ENCODE measurements at regions not wholly inside any gene's neighbourhood (a gene's known extent, or its start where the extent isn't known, plus 50 kb on each side); places are given as distances from the start of the nearest gene placed in this dataset.
A peak's percentile ranks its signal among the peaks of the same experiment; 100 is the strongest.

GRCh38 chr12:85574291-85574690, 261.9 kb downstream of the RASSF9 start:
- H3K9me3 Mint-ChIP-seq (ENCODE audit: unreplicated experiment): no peaks in the 10 kb centered on the region
- H3K4me1 ChIP-seq (ENCODE audit: insufficient read depth, low read length): no peaks in the 10 kb centered on the region
- H3K4me3 Mint-ChIP-seq (ENCODE audit: unreplicated experiment): no peak overlapping the region
- H3K4me2 ChIP-seq (ENCODE audit: low read length): no peak overlapping the region
- H3K4me3 ChIP-seq (ENCODE audit: insufficient read depth, low read depth, low read length): no peak overlapping the region
- no peaks in the 10 kb centered on the region for H3K36me3 ChIP-seq (ENCODE audit: insufficient read depth, low read length)
- TF ChIP-seq CTCF (IDR thresholded peaks at IDR 0.05; ENCODE audit: insufficient read depth, low read depth, low read length) (no peak), EZH2 (IDR thresholded peaks at IDR 0.05; ENCODE audit: insufficient read depth, low read length) (no peak)
- H3K9me3 ChIP-seq (ENCODE audit: insufficient read depth, low read depth, low read length): no peaks in the 10 kb centered on the region
- no peak for DNase-seq (ENCODE audit: low read depth)
- no peak overlapping the region for H3K27ac Mint-ChIP-seq (ENCODE audit: unreplicated experiment)
- no peak overlapping the region for H3K9ac ChIP-seq (ENCODE audit: low read length)
- no peaks in the 10 kb centered on the region for H4K20me1 ChIP-seq (ENCODE audit: insufficient read depth, low read length)
- FAIRE-seq: no peak
- no peaks in the 10 kb centered on the region for H3K79me2 ChIP-seq (ENCODE audit: insufficient read depth, low read length)
- no peak overlapping the region for H3K27ac ChIP-seq (ENCODE audit: low read depth, low read length)
- H3K27me3 ChIP-seq (ENCODE audit: insufficient read depth, low read length): no peaks in the 10 kb centered on the region
- H3K27me3 Mint-ChIP-seq (ENCODE audit: low read depth, unreplicated experiment): no peaks in the 10 kb centered on the region
- no peaks in the 10 kb centered on the region for H3K36me3 Mint-ChIP-seq (ENCODE audit: low read depth, unreplicated experiment)
- H3K4me1 Mint-ChIP-seq (ENCODE audit: low read depth, unreplicated experiment): no peaks in the 10 kb centered on the region
- H2AFZ ChIP-seq (ENCODE audit: low read depth, low read length): no peak overlapping the region

GRCh38 chr12:85575120-85576096, 260.8 kb downstream of the RASSF9 start:
- H3K4me1 ChIP-seq (ENCODE audit: insufficient read depth, low read length): no peaks in the 10 kb centered on the region
- no peak overlapping the region for H3K4me3 Mint-ChIP-seq (ENCODE audit: unreplicated experiment)
- DNase-seq (ENCODE audit: low read depth) (peak; percentile 20), FAIRE-seq (peak; percentile 76)
- no peaks in the 10 kb centered on the region for H4K20me1 ChIP-seq (ENCODE audit: insufficient read depth, low read length)
- H3K4me2 ChIP-seq (ENCODE audit: low read length): no peak overlapping the region
- H3K4me1 Mint-ChIP-seq (ENCODE audit: low read depth, unreplicated experiment): no peaks in the 10 kb centered on the region
- peak overlapping the region; percentile 44 for H2AFZ ChIP-seq (ENCODE audit: low read depth, low read length)
- H3K4me3 ChIP-seq (ENCODE audit: insufficient read depth, low read depth, low read length): no peak overlapping the region
- no peaks in the 10 kb centered on the region for H3K36me3 Mint-ChIP-seq (ENCODE audit: low read depth, unreplicated experiment)
- H3K36me3 ChIP-seq (ENCODE audit: insufficient read depth, low read length): no peaks in the 10 kb centered on the region
- no peaks in the 10 kb centered on the region for H3K79me2 ChIP-seq (ENCODE audit: insufficient read depth, low read length)
- no peak overlapping the region for H3K27ac Mint-ChIP-seq (ENCODE audit: unreplicated experiment)
- no peak overlapping the region for H3K9ac ChIP-seq (ENCODE audit: low read length)
- TF ChIP-seq CTCF (IDR thresholded peaks at IDR 0.05; ENCODE audit: insufficient read depth, low read depth, low read length) (peak; percentile 92), EZH2 (IDR thresholded peaks at IDR 0.05; ENCODE audit: insufficient read depth, low read length) (no peak)
- no peaks in the 10 kb centered on the region for H3K9me3 ChIP-seq (ENCODE audit: insufficient read depth, low read depth, low read length)
- no peaks in the 10 kb centered on the region for H3K27me3 Mint-ChIP-seq (ENCODE audit: low read depth, unreplicated experiment)
- H3K27me3 ChIP-seq (ENCODE audit: insufficient read depth, low read length): no peaks in the 10 kb centered on the region
- H3K27ac ChIP-seq (ENCODE audit: low read depth, low read length): no peak overlapping the region
- no peaks in the 10 kb centered on the region for H3K9me3 Mint-ChIP-seq (ENCODE audit: unreplicated experiment)

Data from astrocyte (in vitro differentiated cells and primary cell).